ENCODE measurements at regions not wholly inside any gene's neighbourhood (a gene's known extent, or its start where the extent isn't known, plus 50 kb on each side); places are given as distances from the start of the nearest gene placed in this dataset.
A peak's percentile ranks its signal among the peaks of the same experiment; 100 is the strongest.

DNA sequence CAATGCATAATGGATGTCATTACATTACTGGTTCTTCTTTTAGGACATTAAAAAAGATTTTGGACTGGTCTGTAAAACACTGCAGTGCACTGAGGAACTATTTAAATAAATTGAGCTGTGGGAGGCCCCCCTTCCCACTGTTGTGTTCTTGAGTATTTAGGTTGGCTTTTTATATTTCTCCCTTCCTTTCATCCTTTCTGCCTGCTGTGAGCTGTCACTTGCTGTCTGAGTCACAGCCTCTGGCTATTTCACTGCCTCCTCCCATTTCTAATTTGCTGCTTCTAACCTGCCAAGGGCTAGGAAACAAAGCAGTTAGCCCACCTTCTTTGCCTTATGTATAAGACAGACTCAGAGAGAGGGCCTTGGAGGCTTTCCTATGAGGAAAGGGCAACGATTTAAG lies 89.0 kb upstream of the FNDC3B start:
- Mint-ChIP-seq H3K9me3 (ENCODE audit: unreplicated experiment) (no peaks in the 10 kb centered on the region), H3K4me1 (ENCODE audit: unreplicated experiment) (peaks cover 29% of the 10 kb centered on the region), H3K27me3 (ENCODE audit: unreplicated experiment) (peaks cover 2% of the 10 kb centered on the region), H3K4me3 (ENCODE audit: unreplicated experiment) (no peak overlapping the region), H3K36me3 (ENCODE audit: low read depth, unreplicated experiment) (no peaks in the 10 kb centered on the region), H3K27ac (ENCODE audit: unreplicated experiment) (no peak overlapping the region)
- no peak for DNase-seq (ENCODE audit: low spot score)
- TF ChIP-seq, protein P1, sequence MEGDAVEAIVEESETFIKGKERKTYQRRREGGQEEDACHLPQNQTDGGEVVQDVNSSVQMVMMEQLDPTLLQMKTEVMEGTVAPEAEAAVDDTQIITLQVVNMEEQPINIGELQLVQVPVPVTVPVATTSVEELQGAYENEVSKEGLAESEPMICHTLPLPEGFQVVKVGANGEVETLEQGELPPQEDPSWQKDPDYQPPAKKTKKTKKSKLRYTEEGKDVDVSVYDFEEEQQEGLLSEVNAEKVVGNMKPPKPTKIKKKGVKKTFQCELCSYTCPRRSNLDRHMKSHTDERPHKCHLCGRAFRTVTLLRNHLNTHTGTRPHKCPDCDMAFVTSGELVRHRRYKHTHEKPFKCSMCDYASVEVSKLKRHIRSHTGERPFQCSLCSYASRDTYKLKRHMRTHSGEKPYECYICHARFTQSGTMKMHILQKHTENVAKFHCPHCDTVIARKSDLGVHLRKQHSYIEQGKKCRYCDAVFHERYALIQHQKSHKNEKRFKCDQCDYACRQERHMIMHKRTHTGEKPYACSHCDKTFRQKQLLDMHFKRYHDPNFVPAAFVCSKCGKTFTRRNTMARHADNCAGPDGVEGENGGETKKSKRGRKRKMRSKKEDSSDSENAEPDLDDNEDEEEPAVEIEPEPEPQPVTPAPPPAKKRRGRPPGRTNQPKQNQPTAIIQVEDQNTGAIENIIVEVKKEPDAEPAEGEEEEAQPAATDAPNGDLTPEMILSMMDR (IDR thresholded peaks at IDR 0.05; ENCODE audit: unreplicated experiment) = no peak

DNA sequence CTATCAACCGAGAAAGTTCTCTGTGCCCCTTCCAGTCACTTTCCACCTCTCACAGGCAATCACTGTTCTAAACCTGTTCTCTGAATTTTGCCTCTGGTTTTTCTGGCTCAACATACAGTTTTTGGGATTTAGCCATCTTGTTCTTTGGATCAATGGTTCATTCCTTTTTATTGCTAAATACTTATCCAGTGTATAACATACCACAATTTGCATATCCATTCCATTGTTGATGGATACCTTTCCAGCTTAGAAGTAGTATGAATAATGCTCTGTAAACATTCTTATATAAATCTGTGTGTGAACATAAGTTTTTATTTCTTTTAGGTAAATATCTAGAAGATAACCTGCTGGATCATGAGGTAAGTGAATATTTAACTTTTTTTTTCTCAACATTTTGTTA lies 87.8 kb upstream of the FNDC3B start:
- Mint-ChIP-seq H3K36me3 (ENCODE audit: low read depth, unreplicated experiment) (no peaks in the 10 kb centered on the region), H3K9me3 (ENCODE audit: unreplicated experiment) (no peaks in the 10 kb centered on the region), H3K27me3 (ENCODE audit: unreplicated experiment) (peaks cover 2% of the 10 kb centered on the region), H3K4me1 (ENCODE audit: unreplicated experiment) (peaks cover 36% of the 10 kb centered on the region), H3K4me3 (ENCODE audit: unreplicated experiment) (no peak overlapping the region), H3K27ac (ENCODE audit: unreplicated experiment) (no peak overlapping the region)
- DNase-seq (ENCODE audit: low spot score) = no peak
- TF ChIP-seq, protein P1 (IDR thresholded peaks at IDR 0.05; ENCODE audit: unreplicated experiment) = no peak

DNA sequence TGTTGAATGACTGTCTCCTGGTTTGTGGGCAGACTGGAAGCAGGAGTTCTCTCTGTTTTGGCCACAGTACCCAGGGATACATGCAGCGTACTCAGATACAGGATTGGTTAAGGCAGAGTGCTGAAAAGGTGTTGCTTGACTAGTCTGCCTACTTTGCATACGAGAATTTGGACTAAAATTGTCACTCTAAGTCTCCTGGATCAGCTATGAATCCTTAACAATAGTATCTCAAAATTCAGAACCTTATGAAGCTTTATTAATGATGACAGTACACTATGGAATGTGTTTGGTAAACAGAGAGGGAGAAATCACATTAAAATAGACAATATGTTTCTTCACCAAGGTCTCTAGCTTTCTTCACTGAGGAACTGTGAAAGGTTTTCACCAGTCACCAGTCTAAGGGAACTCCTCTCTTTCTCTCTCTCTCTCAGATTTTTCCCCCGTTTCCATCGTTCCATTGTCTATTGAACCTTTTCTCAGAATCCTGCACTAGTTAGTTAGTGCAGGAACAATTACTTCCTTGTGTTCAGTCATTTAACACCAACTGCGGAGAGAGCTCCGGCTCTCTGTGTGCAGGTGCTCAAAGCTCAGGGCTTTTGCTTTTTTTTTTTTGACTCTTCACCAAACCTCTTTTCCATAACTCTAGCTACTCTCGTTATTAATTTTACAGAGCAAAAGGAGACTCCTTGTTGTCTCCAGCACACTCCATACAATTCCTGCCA lies 85.9 kb upstream of the FNDC3B start:
- H3K27ac Mint-ChIP-seq (ENCODE audit: unreplicated experiment) = peak overlapping the region; percentile 91

DNA sequence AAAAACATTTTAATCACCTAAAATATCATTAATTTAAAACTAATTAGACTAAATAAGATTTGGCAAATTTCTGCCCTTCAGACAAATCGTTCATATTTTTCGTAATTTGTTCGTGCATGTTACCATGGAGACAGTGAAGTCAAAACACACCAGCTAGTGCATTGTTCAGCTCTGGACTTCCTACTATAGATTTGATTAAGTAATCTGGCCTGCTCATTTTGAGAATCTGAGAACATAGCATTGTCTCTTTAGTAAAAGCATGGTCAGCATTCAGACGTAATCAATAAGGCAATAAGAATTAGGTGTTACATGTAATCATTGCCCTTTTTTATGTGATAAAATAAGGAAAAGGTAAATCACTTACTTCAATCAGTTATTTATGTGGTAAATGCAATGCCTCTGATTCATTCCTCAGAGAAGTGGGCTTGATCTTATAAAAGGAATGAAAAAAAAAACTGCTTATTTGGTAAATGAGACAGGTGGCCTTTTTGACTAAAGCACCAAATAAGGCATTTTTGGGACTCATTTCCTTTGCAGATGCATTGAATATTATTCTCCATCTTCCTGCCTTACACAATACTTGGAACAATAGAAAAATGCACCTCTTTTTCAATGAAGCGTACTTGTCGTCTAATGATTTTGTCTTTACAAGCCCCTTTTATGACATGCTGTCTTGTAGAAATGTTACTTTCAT lies 84.5 kb upstream of the FNDC3B start:
- TF ChIP-seq, protein P1 (IDR thresholded peaks at IDR 0.05; ENCODE audit: unreplicated experiment) = no peak
- DNase-seq (ENCODE audit: low spot score) = no peak
- peak overlapping the region; percentile 91 for H3K27ac Mint-ChIP-seq (ENCODE audit: unreplicated experiment)
- no peak overlapping the region for H3K4me3 Mint-ChIP-seq (ENCODE audit: unreplicated experiment)
- H3K4me1 Mint-ChIP-seq (ENCODE audit: unreplicated experiment) = peaks cover 50% of the 10 kb centered on the region
- no peaks in the 10 kb centered on the region for H3K9me3 Mint-ChIP-seq (ENCODE audit: unreplicated experiment)
- peaks cover 2% of the 10 kb centered on the region for H3K27me3 Mint-ChIP-seq (ENCODE audit: unreplicated experiment)
- no peaks in the 10 kb centered on the region for H3K36me3 Mint-ChIP-seq (ENCODE audit: low read depth, unreplicated experiment)

More for the DNA sequence above, 85.9 kb upstream of the FNDC3B start:
- Mint-ChIP-seq H3K9me3 (ENCODE audit: unreplicated experiment) (no peaks in the 10 kb centered on the region), H3K27me3 (ENCODE audit: unreplicated experiment) (peaks cover 2% of the 10 kb centered on the region), H3K36me3 (ENCODE audit: low read depth, unreplicated experiment) (no peaks in the 10 kb centered on the region), H3K4me1 (ENCODE audit: unreplicated experiment) (peaks cover 47% of the 10 kb centered on the region), H3K4me3 (ENCODE audit: unreplicated experiment) (no peak overlapping the region)
- no peak for DNase-seq (ENCODE audit: low spot score)
- TF ChIP-seq, protein P1 (IDR thresholded peaks at IDR 0.05; ENCODE audit: unreplicated experiment) = no peak

DNA sequence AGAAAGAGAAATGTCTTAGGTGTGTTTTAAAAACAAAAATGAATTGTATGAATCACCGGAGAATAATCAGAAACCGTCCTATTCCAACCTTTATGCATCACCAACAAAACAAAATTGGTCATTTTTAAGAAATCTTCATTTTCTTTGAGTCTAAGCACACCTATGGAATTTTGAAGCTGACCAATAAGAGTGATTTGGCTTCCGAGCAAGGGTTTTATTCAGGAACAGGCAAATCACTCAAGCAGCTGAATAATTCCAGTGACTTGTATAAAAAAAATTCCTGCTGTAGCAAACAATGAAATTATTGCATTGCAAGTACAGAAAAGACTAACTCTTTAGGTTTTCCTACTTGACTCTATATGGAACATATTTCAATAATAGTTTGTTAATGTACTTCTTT lies 83.8 kb upstream of the FNDC3B start:
- no peak for DNase-seq (ENCODE audit: low spot score)
- Mint-ChIP-seq H3K27me3 (ENCODE audit: unreplicated experiment) (peaks cover 2% of the 10 kb centered on the region), H3K9me3 (ENCODE audit: unreplicated experiment) (no peaks in the 10 kb centered on the region), H3K4me1 (ENCODE audit: unreplicated experiment) (peaks cover 48% of the 10 kb centered on the region), H3K27ac (ENCODE audit: unreplicated experiment) (peak overlapping the region; percentile 91), H3K4me3 (ENCODE audit: unreplicated experiment) (no peak overlapping the region), H3K36me3 (ENCODE audit: low read depth, unreplicated experiment) (no peaks in the 10 kb centered on the region)
- TF ChIP-seq, protein P1 (IDR thresholded peaks at IDR 0.05; ENCODE audit: unreplicated experiment) = no peak

Data from endothelial cell (in vitro differentiated cells).